GM12878 (cell line): ENCODE measurements at regions not wholly inside any gene's neighbourhood (a gene's known extent, or its start where the extent isn't known, plus 50 kb on each side); places are given as distances from the start of the nearest gene placed in this dataset.

Experiments
- ATAC-seq: fragments of 200-7000 bp; cut with Tn5 transposase; 3 replicates; pipeline ENCODE4 v1.9.1; 2020; ENCODE audit warnings: mild to moderate bottlenecking, moderate library complexity
- BruUV-seq: library from RNA; stranded (reverse); fragments of 400-500 nt; replicated peaks from 2 replicates; lab custom pipeline; 2021; lab: Mats Ljungman, UMichigan
- CTCF ChIA-PET: fragments of 300-600 bp; sonication (Branson Sonifier 250); formaldehyde crosslinking; extraction: SDS; loops from one replicate; lab custom pipeline; 2021; ENCODE audit warnings: inconsistent platforms; lab: Yijun Ruan, JAX
- POLR2A ChIA-PET: fragments of 350-600 bp; formaldehyde crosslinking; extraction: SDS; loops from one replicate; lab custom pipeline; 2021; ENCODE audit warnings: inconsistent platforms; lab: Charles Lee
- RAD21 ChIA-PET: fragments of 300-600 bp; sonication (Branson Sonifier 250); formaldehyde crosslinking; loops from one replicate; lab custom pipeline; 2023; ENCODE audit warnings: antibody characterized with exemption; ENCODE audit not compliant: unreplicated experiment; lab: Charles Lee
- SMC1A ChIA-PET: fragments of 300-600 bp; sonication (Branson Sonifier 250); formaldehyde crosslinking; loops from one replicate; lab custom pipeline; 2023; ENCODE audit not compliant: unreplicated experiment, uncharacterized antibody; lab: Charles Lee
- DNase-seq: peaks from one replicate; pipeline ENCODE4 v3.0.0-alpha.2; 2011; ENCODE audit warnings: low read depth, low spot score
- FAIRE-seq: peaks from 3 replicates; lab custom pipeline; 2011; peaks lifted over from hg19 to GRCh38; lab: Jason Lieb, UNC
- H2AFZ ChIP-seq: 2 replicates; pipeline ENCODE4 v1.6.0; 2011; ENCODE audit warnings: low read depth, low read length, control low read depth; ENCODE audit not compliant: control insufficient read depth
- H3K27ac ChIP-seq: 2 replicates; pipeline ENCODE4 v1.5.1; 2011; ENCODE audit warnings: control low read depth; ENCODE audit not compliant: control insufficient read depth, insufficient read depth
- H3K27me3 ChIP-seq, 2 experiments: replicated peaks in 1 of 2; 2 replicates each; pipeline versions ENCODE4 v1.6.0 to v1.6.1; 2011; ENCODE audit warnings: low read length in 1 of 2; ENCODE audit not compliant: control insufficient read depth in 2 of 2, insufficient read depth in 2 of 2
- H3K36me3 ChIP-seq, 2 experiments: 2 replicates each; pipeline ENCODE4 v1.5.1; 2011; ENCODE audit warnings: low read length in 1 of 2; ENCODE audit not compliant: control insufficient read depth in 2 of 2, insufficient read depth in 2 of 2
- H3K4me1 ChIP-seq: 2 replicates; pipeline ENCODE4 v1.6.1; 2011; ENCODE audit warnings: mild to moderate bottlenecking, low read length, moderate library complexity, mixed read lengths; ENCODE audit not compliant: control insufficient read depth, insufficient read depth
- H3K4me2 ChIP-seq: 2 replicates; pipeline ENCODE4 v1.6.0; 2011; ENCODE audit warnings: control low read depth; ENCODE audit not compliant: control insufficient read depth, insufficient read depth
- H3K4me3 ChIP-seq: fragments of 200-600 bp; sonication (generic); 2 replicates; pipeline ENCODE4 v1.5.1; 2016
- H3K79me2 ChIP-seq: 2 replicates; pipeline ENCODE4 v1.6.0; 2011; ENCODE audit warnings: low read length; ENCODE audit not compliant: control insufficient read depth, insufficient read depth
- H3K9ac ChIP-seq: 2 replicates; pipeline ENCODE4 v1.8.0; 2011; ENCODE audit warnings: low read length, control low read depth, mixed read lengths; ENCODE audit not compliant: control insufficient read depth, insufficient read depth
- H3K9me3 ChIP-seq: replicated peaks from 3 replicates; pipeline ENCODE4 v1.5.1; 2011; ENCODE audit warnings: mild to moderate bottlenecking, low read length; ENCODE audit not compliant: control insufficient read depth, insufficient read depth
- H4K20me1 ChIP-seq: 2 replicates; pipeline ENCODE4 v1.6.0; 2011; ENCODE audit not compliant: control insufficient read depth, insufficient read depth
- BCL3 ChIP-seq: IDR thresholded peaks from 2 replicates; pipeline ENCODE4 v1.6.1; 2011; ENCODE audit warnings: borderline replicate concordance, low read depth, mild to moderate bottlenecking, moderate library complexity, low read length; ENCODE audit not compliant: insufficient read depth, poor library complexity, severe bottlenecking
- DPF2 ChIP-seq: fragments of 450-650 bp; IDR thresholded peaks from 2 replicates; pipeline ENCODE4 v1.6.1; 2017; ENCODE audit warnings: mild to moderate bottlenecking
- E2F4 ChIP-seq: IDR thresholded peaks from 2 replicates; pipeline ENCODE4 v1.6.1; 2012; ENCODE audit warnings: low read depth, low read length, improper control_type of control experiment
- E2F8 ChIP-seq: fragments of 450-650 bp; IDR thresholded peaks from 2 replicates; pipeline ENCODE4 v1.6.1; 2018; ENCODE audit warnings: mild to moderate bottlenecking, low read depth, moderate library complexity; ENCODE audit not compliant: partially characterized antibody
- ESRRA ChIP-seq: IDR thresholded peaks from 2 replicates; pipeline ENCODE4 v1.6.1; 2012; ENCODE audit warnings: mild to moderate bottlenecking, low read length, improper control_type of control experiment
- LARP7 ChIP-seq: fragments of 450-650 bp; IDR thresholded peaks from 2 replicates; pipeline ENCODE4 v1.6.1; 2017; ENCODE audit warnings: mild to moderate bottlenecking
- RELA ChIP-seq: fragments of 450-650 bp; IDR thresholded peaks from 2 replicates; pipeline ENCODE4 v1.8.0; 2014; ENCODE audit warnings: borderline replicate concordance; ENCODE audit not compliant: partially characterized antibody
- RUNX3 ChIP-seq: IDR thresholded peaks from 2 replicates; pipeline ENCODE4 v1.6.1; 2012; ENCODE audit warnings: low read length, inconsistent platforms
- SMC3 ChIP-seq: IDR thresholded peaks from 2 replicates; pipeline ENCODE4 v1.6.1; 2011; ENCODE audit warnings: low read length, improper control_type of control experiment, borderline replicate concordance
- WGBS: methylation state at CpG from one replicate; pipeline ENCODE4 v1.1.6; 2016; ENCODE audit warnings: low lambda C conversion rate; ENCODE audit not compliant: insufficient replicate concordance, insufficient coverage; ENCODE audit errors: missing lambda C conversion rate; 5-methylcytosine and 5-hydroxymethylcytosine counted together
- in situ Hi-C: fragments of 300-500 bp; cut with MboI; formaldehyde crosslinking; loops from 9 replicates; pipeline ENCODE4 v1.14.3; 2018; ENCODE audit warnings: mixed read lengths
- intact Hi-C: fragments of 100-400 bp; cut with micrococcal nuclease; formaldehyde crosslinking; loops from one replicate; pipeline ENCODE4 v1.14.2; 2022; ENCODE audit not compliant: unreplicated experiment

GRCh38 chr9:82613498-82613897 lies 449.4 kb downstream of the RASEF start:
- ChIA-PET RAD21 (no interaction called here), CTCF (no interaction called here), SMC1A (interaction anchor here (0.7 to 1.1 kb wide), 2 partner anchors 15 to 1197 kb away, joined by 3 read pairs; no protein-coding TSS in a partner anchor), POLR2A (no interaction called here)
- intact Hi-C loops = no loop called here
- BruUV-seq = no TSS peak
- no peak overlapping the region for H3K4me2 ChIP-seq
- no peak overlapping the region for H3K27ac ChIP-seq
- no peaks in the 10 kb centered on the region for H3K4me1 ChIP-seq
- no peak overlapping the region for H2AFZ ChIP-seq
- H3K79me2 ChIP-seq = no peaks in the 10 kb centered on the region
- no peaks in the 10 kb centered on the region for H3K9me3 ChIP-seq
- DNase-seq = no peak
- in situ Hi-C loops = no loop called here
- no peak for ATAC-seq
- no peak overlapping the region for H3K9ac ChIP-seq
- H3K27me3 ChIP-seq = no peaks in the 10 kb centered on the region
- H4K20me1 ChIP-seq = no peaks in the 10 kb centered on the region
- WGBS = 61% methylated on average over 3 of the region's 3 CpGs
- H3K36me3 ChIP-seq = no peaks in the 10 kb centered on the region
- TF ChIP-seq ESRRA (no peak), LARP7 (no peak), RELA (no peak), RUNX3 (no peak), DPF2 (no peak), BCL3 (no peak), SMC3 (no peak), E2F4 (no peak), E2F8 (no peak)
- FAIRE-seq = no peak
- H3K4me3 ChIP-seq = no peak overlapping the region
